GM19043 (cell line): ENCODE measurements at regions not wholly inside any gene's neighbourhood (a gene's known extent, or its start where the extent isn't known, plus 50 kb on each side); places are given as distances from the start of the nearest gene placed in this dataset.
"Not testable (repeated sequence)": the region's sequence is repeated elsewhere in the genome, so short reads cannot be mapped to it uniquely, and the experiment has no call there.

ENCODE experiments used
- ATAC-seq: cut with Tn5 transposase; IDR thresholded peaks from one replicate; pipeline ENCODE4 v1.9.1; 2021; ENCODE audit warnings: low read depth; ENCODE audit not compliant: unreplicated experiment

- ATAC-seq = no peak
Observed at GRCh38 chr1:215023155-215023832, 59.2 kb upstream of the KCNK2 start.

- ATAC-seq = no peak
Observed at GRCh38 chr1:215028954-215029353, 53.6 kb upstream of the KCNK2 start.

- not testable (repeated sequence) for ATAC-seq
Observed at GRCh38 chr1:215030581-215030980, 52.0 kb upstream of the KCNK2 start.

- ATAC-seq = no peak
Observed at GRCh38 chr1:215031392-215031791, 51.1 kb upstream of the KCNK2 start.
